HepG2 (cell line): ENCODE measurements at regions not wholly inside any gene's neighbourhood (a gene's known extent, or its start where the extent isn't known, plus 50 kb on each side); places are given as distances from the start of the nearest gene placed in this dataset.

Experiments used
- CTCF ChIP-seq: sonication (generic); formaldehyde crosslinking; IDR thresholded peaks from 2 replicates; pipeline ENCODE4 v1.5.0; 2020; ENCODE audit warnings: mild to moderate bottlenecking, missing genetic modification reagents, moderate library complexity
- DPF2 ChIP-seq: sonication (generic); formaldehyde crosslinking; IDR thresholded peaks from 2 replicates; pipeline ENCODE4 v1.4.0; 2020; ENCODE audit warnings: mild to moderate bottlenecking, low read depth, missing genetic modification reagents, borderline replicate concordance
- EZH2 ChIP-seq: conservative IDR thresholded peaks from 2 replicates; pipeline ENCODE4 v1.6.1; 2012; ENCODE audit warnings: mild to moderate bottlenecking, low read depth, low read length, moderate library complexity
- MAX ChIP-seq: IDR thresholded peaks from 2 replicates; pipeline ENCODE4 v1.6.1; 2012; ENCODE audit warnings: inconsistent platforms
- NFE2L1 ChIP-seq: sonication (generic); formaldehyde crosslinking; IDR thresholded peaks from 2 replicates; pipeline ENCODE4 v1.4.0; 2020; ENCODE audit warnings: missing genetic modification reagents, mild to moderate bottlenecking, borderline replicate concordance
- NR3C1 ChIP-seq: sonication (generic); formaldehyde crosslinking; IDR thresholded peaks from 2 replicates; pipeline ENCODE4 v1.4.0; 2020; ENCODE audit warnings: missing genetic modification reagents
- RAD51 ChIP-seq: fragments of 450-650 bp; IDR thresholded peaks from 2 replicates; pipeline ENCODE4 v1.6.1; 2016; ENCODE audit warnings: borderline replicate concordance
- RNF2 ChIP-seq: fragments of 450-650 bp; conservative IDR thresholded peaks from 2 replicates; pipeline ENCODE4 v1.6.1; 2016; ENCODE audit warnings: low read depth
- ZNF550 ChIP-seq: sonication (generic); formaldehyde crosslinking; IDR thresholded peaks from 2 replicates; pipeline ENCODE4 v1.4.0; 2020; ENCODE audit warnings: mild to moderate bottlenecking, missing genetic modification reagents, borderline replicate concordance
- TF ChIP-seq, protein P1 (sequence below): sonication (generic); formaldehyde crosslinking; IDR thresholded peaks from 2 replicates; pipeline ENCODE4 v1.4.0; 2020; ENCODE audit warnings: missing genetic modification reagents

- TF ChIP-seq RAD51 (no peak), NFE2L1 (CRISPR knock-in tag) (no peak), DPF2 (CRISPR knock-in tag) (no peak), NR3C1 (no peak), EZH2 (no peak), RNF2 (no peak), CTCF (CRISPR knock-in tag) (no peak), ZNF550 (no peak), MAX (no peak)
- TF ChIP-seq, protein P1, sequence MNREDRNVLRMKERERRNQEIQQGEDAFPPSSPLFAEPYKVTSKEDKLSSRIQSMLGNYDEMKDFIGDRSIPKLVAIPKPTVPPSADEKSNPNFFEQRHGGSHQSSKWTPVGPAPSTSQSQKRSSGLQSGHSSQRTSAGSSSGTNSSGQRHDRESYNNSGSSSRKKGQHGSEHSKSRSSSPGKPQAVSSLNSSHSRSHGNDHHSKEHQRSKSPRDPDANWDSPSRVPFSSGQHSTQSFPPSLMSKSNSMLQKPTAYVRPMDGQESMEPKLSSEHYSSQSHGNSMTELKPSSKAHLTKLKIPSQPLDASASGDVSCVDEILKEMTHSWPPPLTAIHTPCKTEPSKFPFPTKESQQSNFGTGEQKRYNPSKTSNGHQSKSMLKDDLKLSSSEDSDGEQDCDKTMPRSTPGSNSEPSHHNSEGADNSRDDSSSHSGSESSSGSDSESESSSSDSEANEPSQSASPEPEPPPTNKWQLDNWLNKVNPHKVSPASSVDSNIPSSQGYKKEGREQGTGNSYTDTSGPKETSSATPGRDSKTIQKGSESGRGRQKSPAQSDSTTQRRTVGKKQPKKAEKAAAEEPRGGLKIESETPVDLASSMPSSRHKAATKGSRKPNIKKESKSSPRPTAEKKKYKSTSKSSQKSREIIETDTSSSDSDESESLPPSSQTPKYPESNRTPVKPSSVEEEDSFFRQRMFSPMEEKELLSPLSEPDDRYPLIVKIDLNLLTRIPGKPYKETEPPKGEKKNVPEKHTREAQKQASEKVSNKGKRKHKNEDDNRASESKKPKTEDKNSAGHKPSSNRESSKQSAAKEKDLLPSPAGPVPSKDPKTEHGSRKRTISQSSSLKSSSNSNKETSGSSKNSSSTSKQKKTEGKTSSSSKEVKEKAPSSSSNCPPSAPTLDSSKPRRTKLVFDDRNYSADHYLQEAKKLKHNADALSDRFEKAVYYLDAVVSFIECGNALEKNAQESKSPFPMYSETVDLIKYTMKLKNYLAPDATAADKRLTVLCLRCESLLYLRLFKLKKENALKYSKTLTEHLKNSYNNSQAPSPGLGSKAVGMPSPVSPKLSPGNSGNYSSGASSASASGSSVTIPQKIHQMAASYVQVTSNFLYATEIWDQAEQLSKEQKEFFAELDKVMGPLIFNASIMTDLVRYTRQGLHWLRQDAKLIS (CRISPR knock-in tag): no peak
Observed at GRCh38 chr12:42010257-42010656, 134.4 kb downstream of the GXYLT1 start.
